Erythroblast (primary cell): ENCODE measurements at regions not wholly inside any gene's neighbourhood (a gene's known extent, or its start where the extent isn't known, plus 50 kb on each side); places are given as distances from the start of the nearest gene placed in this dataset.

ENCODE experiments used
- GATA1 ChIP-seq: IDR thresholded peaks from 2 replicates; pipeline ENCODE4 v1.6.1; 2011; ENCODE audit warnings: low read depth, mild to moderate bottlenecking, control low read depth, low read length, moderate library complexity
- POLR2A ChIP-seq: IDR thresholded peaks from 2 replicates; pipeline ENCODE4 v1.6.1; 2011; ENCODE audit warnings: mild to moderate bottlenecking, low read length

GRCh38 chr5:96337048-96337781 is 95.8 kb downstream of the PCSK1 start:
- TF ChIP-seq POLR2A (no peak), GATA1 (no peak)
